ENCODE measurements at regions not wholly inside any gene's neighbourhood (a gene's known extent, or its start where the extent isn't known, plus 50 kb on each side); places are given as distances from the start of the nearest gene placed in this dataset.

DNA sequence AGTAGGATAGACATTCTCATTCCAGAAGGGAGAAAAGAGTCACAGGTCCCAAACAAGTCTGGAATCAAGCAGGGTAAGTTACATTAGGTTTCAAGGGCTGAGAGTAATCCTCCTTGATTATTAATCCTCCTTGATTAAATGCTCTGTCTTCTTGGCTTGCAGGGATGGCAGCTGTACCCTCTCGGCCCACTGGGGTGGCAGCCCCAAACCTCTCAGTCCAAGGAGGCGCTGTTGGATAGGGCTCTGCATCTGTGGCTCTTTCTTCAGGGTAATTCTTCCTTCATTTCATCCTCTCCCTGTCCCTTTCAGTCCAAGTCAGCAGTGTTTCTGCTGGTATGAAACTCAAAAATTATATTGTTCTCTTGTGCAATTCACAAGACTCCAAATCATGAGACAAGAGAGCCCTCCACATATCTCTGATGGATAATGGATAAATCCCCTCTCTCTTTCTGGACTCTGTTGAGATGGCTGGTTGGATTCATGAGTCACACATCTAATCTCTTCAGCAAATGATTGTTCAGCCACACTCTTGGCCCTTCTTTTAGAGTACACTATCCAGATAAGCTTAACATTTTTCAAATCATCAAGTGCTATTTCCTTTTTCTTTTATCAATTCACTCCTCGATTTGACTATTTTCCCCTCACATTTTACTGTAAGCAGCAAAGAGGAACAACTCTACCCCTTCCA lies 323.7 kb upstream of the HTR2A start:
- TF ChIP-seq EZH2 (IDR thresholded peaks at IDR 0.05; ENCODE audit: low read depth): no peak
- TF ChIP-seq, protein P1, sequence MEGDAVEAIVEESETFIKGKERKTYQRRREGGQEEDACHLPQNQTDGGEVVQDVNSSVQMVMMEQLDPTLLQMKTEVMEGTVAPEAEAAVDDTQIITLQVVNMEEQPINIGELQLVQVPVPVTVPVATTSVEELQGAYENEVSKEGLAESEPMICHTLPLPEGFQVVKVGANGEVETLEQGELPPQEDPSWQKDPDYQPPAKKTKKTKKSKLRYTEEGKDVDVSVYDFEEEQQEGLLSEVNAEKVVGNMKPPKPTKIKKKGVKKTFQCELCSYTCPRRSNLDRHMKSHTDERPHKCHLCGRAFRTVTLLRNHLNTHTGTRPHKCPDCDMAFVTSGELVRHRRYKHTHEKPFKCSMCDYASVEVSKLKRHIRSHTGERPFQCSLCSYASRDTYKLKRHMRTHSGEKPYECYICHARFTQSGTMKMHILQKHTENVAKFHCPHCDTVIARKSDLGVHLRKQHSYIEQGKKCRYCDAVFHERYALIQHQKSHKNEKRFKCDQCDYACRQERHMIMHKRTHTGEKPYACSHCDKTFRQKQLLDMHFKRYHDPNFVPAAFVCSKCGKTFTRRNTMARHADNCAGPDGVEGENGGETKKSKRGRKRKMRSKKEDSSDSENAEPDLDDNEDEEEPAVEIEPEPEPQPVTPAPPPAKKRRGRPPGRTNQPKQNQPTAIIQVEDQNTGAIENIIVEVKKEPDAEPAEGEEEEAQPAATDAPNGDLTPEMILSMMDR (conservative IDR thresholded peaks at IDR 0.05): no peak

All from PC-9 (cell line).